HG03558 (cell line): ENCODE measurements at regions not wholly inside any gene's neighbourhood (a gene's known extent, or its start where the extent isn't known, plus 50 kb on each side); places are given as distances from the start of the nearest gene placed in this dataset.
"Not testable (repeated sequence)": the region's sequence is repeated elsewhere in the genome, so short reads cannot be mapped to it uniquely, and the experiment has no call there.

Source experiments
- ATAC-seq: cut with Tn5 transposase; IDR thresholded peaks from one replicate; pipeline ENCODE4 v1.9.1; 2021; ENCODE audit warnings: moderate number of reproducible peaks; ENCODE audit not compliant: unreplicated experiment; ENCODE audit errors: extremely low read depth

GRCh38 chr13:18248533-18249240 lies 932.9 kb downstream of the TUBA3C start:
- not testable (repeated sequence) for ATAC-seq

DNA sequence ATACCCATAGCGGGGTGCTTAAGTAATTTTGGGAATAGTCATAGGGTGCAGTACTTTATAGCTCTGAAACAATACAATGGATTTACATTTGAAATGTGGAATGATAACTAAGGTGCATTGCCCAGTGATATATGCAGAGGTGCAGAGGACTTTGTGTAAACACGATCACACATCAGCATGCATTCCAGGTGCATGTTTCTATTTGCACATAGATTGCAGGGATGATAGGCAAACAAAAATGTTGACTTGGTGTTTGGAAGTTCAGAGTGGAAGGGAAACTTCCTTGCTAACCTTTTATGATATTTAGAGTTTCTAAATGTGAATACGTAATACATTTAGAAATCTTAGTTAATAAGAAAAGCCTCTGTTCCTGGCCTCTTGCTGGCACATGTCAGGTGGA lies 941.5 kb downstream of the TUBA3C start:
- ATAC-seq, result not testable (repeated sequence)

GRCh38 chr13:18238586-18238985 lies 943.0 kb downstream of the TUBA3C start:
- not testable (repeated sequence) for ATAC-seq

DNA sequence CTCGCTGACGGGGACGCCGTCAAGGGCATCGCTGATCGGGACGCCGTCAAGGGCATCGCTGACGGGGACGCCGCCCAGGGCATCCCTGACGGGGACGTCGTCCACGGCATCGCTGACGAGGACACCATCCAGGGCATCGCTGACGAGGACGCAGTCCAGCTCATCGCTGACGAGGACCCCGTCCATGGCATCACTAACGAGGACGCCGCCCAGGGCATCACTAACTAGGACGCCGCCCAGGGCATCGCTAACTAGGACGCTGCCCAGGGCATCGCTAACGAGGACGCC lies 945.2 kb downstream of the TUBA3C start:
- ATAC-seq, result no peak

DNA sequence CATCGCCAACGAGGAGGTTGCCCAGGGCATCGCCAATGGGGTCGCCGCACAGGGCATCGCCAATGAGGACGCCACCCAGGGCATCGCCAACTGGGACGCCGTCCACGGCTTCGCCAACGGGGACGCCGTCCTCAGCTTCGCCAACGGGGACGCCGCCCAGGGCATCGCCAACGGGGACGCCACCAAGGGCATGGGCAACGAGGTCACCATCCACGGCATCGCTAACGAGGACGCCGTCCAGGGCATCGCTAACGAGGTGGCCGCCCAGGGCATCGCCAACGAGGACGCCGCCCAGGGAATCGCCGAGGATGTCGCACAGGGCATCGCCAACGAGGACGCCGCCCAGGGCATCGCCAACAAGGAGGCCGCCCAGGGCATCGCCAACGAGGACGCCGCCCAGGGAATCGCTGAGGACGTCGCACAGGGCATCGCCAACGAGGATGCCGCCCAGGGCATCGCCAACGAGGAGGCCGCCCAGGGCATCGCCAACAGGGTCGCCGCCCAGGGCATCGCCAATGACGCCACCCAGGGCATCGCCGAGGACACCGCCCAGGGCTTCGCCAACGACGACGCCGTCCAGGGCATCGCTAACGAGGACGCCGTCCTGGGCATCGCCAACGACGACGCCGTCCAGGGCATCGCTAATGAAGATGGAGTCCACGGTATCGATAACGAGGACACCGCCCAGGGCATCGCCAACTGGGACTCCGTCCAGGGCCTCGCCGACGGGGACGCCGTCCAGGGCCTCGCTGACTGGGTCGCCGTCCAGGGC lies 945.7 kb downstream of the TUBA3C start:
- ATAC-seq, result no peak

- ATAC-seq, result no peak
These were observed 946.5 kb downstream of the TUBA3C start for GRCh38 chr13:18235172-18235571.

DNA sequence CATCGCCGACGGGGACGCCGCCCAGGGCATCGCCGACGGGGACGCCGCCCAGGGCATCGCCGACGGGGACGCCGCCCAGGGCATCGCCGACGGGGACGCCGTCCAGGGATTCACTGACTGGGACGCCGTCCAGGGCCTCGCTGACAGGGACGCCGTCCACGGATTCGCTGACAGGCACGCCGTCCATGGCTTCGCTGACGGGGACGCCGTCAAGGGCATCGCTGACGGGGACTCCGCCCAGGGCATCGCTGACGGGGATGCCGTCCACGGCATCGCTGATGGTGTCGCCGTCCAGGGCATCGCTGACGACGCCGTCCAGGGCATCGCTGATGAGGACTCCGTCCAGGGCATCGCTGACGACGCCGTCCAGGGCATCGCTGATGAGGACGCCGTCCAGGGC lies 947.2 kb downstream of the TUBA3C start:
- ATAC-seq, result not testable (repeated sequence)

GRCh38 chr13:18233783-18234299 lies 947.8 kb downstream of the TUBA3C start:
- no peak for ATAC-seq

DNA sequence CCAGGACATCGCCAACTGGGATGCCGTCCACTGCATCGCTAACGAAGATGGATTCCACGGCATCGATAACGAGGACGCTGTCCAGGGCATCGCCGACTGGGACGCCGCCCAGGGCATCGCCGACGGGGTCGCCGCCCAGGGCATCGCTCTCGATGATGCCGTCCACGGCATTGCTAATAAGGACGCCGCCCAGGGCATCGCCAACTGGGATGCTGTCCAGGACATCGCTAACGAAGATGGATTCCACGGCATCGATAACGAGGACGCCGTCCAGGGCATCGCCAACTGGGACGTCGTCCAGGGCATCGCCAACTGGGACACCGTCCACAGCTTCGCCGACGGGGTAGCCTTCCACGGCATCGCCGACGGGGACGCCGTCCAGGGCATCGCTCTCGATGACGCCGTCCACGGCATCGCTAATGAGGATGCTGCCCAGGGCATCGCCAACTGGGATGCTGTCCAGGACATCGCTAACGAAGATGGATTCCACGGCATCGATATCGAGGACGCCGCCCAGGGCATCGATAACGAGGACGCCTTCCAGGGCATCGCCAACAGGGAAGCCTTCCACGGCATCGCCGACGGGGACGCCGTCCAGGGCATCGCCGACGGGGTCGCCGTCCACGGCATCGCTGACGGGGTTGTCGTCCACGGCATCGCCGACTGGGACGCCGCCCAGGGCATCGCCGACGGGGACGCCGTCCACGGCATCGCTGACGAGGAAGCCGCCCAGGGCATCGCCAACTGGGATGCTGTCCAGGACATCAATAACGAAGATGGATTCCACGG lies 948.4 kb downstream of the TUBA3C start:
- ATAC-seq, result no peak

DNA sequence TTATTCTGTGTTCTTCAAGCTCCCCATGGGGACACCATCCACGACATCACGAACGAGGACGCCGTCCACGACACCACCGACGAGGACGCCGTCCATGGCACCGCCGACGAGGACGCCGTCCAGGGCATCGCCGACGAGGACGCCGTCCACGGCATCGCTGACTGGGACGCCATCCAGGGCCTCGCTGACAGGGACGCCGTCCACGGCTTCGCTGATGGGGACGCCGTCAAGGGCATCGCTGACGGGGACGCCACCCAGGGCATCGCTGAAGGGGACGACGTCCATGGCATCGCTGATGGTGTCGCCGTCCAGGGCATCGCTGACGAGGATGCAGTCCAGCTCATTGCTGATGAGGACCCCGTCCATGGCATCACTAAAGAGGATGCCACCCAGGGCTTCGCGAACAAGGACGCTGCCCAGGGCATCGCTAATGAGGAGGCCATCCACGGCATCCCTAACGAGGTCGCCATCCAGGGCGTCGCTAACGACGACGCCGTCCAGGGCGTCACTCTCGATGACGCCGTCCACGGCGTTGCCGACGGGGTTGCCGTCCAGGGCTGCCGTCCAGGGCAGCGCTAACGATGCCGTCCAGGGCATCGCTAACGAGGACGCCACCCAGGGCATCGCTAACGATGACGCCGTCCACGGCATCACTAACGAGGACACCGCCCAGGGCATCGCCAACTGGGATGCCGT lies 949.2 kb downstream of the TUBA3C start:
- no peak for ATAC-seq

DNA sequence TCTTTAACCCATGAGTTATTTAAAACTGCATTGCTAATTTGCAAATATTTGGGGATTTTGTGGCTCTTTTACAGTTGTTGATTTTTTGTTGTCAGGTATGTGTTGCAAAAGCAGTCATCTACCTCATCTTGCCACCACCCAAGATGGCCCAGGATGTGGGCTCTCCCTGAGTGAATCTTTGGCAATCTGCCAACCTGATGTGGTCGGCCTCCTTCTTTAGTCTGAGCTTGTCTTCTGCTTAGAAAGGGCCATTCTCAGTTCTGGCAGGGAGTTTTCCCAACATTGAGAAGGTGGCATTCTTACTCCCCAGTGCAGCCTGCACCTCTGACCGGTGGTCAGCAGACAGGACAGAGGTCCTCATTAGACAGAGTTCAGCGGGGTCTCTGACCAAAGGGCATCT lies 957.2 kb downstream of the TUBA3C start:
- not testable (repeated sequence) for ATAC-seq

DNA sequence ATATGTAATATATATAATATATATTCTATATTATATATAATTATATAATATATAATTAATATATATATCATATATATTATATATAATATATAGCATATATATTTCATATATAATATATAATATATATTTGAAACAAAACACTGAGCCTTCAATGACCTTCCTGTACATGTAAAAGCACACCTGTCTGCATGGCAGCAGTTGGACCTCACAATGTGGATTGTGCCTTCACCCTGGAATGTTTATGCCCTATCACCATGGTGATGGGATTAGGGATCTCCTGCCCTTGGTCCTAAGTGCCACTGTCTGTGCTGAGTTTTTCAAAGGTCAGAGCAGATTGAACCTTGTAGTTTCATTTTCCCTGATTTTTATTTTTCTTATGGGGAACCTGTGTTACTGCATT lies 966.9 kb downstream of the TUBA3C start:
- not testable (repeated sequence) for ATAC-seq

- not testable (repeated sequence) for ATAC-seq
These were observed 968.1 kb downstream of the TUBA3C start for GRCh38 chr13:18213511-18213910.

DNA sequence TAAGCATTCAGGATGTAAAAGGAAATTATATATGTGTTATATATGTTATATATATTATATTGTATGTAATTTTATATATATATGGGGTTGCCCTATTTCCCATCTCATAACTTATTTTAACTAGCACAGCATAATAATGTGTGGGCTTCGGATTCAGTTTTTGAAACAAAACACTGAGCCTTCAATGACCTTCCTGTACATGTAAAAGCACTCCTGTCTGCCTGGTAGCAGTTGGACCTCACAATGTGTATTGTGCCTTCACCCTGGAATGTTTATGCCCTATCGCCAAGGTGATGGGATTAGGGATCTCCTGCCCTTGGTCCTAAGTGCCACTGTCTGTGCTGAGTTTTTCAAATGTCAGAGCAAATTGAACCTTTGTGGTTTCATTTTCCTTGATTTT lies 968.8 kb downstream of the TUBA3C start:
- no peak for ATAC-seq

- peak; percentile 56 for ATAC-seq
These were observed 969.7 kb downstream of the TUBA3C start for GRCh38 chr13:18211752-18212560.

DNA sequence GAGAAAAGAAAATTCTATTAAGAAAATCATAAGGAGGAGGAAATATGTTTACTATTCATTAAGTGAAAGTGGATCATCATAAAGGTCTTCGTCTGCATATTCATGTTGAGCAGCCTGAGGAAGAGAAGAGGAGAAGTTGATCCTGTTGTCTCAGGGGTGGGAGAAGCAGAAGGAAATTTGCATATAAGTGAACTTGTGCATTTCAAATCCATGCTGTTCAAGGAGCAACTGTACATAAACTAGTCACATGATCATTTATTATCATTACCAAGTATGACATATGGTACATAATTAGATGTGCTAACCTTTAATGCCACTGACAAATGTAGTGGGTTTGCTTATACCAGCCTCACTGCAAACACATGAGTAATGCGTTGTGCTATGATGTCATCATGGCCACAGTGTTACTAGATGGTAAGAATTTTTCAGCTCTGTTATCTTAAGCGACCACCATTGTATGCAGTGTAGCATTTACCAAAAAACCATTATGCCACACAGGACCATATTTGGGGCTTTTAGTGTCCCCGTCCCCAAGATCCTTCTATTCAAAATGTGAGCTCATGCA lies 976.9 kb downstream of the TUBA3C start:
- ATAC-seq, result not testable (repeated sequence)

GRCh38 chr13:18195365-18195678 lies 986.3 kb downstream of the TUBA3C start:
- not testable (repeated sequence) for ATAC-seq

DNA sequence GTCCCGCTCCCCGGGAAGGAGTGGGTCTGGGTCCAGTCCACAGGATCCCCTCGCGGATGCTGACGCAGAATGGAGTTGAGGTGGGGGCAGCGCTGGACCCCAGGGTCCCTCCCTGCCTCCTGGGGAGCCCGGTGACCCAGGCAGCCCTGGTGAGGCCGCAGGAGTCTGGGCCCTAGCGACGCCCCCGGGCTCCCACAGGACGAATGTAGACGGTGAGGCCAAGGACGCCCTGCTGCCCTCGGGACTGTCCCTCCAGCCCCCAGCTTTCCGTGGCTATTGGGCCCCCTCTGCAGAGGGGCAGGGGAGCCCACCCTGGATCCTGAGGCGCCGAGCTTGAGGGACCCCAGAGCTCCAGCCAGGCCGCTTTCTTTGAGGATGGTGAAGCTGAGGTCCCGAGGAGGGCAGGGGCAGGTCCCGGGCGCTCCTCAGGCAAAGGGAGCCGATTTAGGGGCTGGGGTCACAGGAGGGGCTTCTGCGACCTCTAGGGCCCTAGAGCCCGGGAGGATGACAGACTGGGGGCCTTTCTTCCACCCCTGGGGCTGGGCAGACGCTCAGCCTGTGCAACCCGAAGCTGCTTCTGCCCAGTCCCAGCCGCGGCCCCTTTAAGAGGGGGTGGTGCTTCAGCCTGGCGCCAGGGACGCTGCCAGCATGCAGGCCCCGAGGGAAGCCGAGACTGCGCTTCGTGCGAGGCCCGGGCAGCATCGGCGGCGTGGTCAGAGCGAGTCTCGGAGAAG lies 986.8 kb downstream of the TUBA3C start:
- ATAC-seq, result not testable (repeated sequence)

GRCh38 chr13:18194104-18194503 lies 987.5 kb downstream of the TUBA3C start:
- ATAC-seq, result not testable (repeated sequence)
